H1 (cell line): ENCODE measurements at regions not wholly inside any gene's neighbourhood (a gene's known extent, or its start where the extent isn't known, plus 50 kb on each side); places are given as distances from the start of the nearest gene placed in this dataset.

ENCODE experiments used
- CTCF ChIA-PET: fragments of 300-600 bp; sonication (Branson Sonifier 250); formaldehyde crosslinking; loops from one replicate; lab custom pipeline; 2021; ENCODE audit not compliant: partially characterized antibody; lab: Charles Lee
- POLR2A ChIA-PET: fragments of 300-600 bp; sonication (Branson Sonifier 250); formaldehyde crosslinking; loops from one replicate; lab custom pipeline; 2021; ENCODE audit warnings: inconsistent platforms; ENCODE audit not compliant: partially characterized antibody; lab: Charles Lee
- DNase-seq, 2 experiments: peaks; one replicate each; pipeline versions ENCODE4 v3.0.0 to v3.0.0-alpha.2; 2010 to 2022; ENCODE audit warnings: low spot score in 2 of 2, low read depth in 1 of 2, mixed read lengths in 1 of 2
- FAIRE-seq: peaks from 2 replicates; lab custom pipeline; 2011; peaks lifted over from hg19 to GRCh38; lab: Jason Lieb, UNC
- H2AFZ ChIP-seq: 2 replicates; pipeline ENCODE4 v1.8.1; 2012; ENCODE audit warnings: low read length, inconsistent platforms
- H2AK5ac ChIP-seq: 2 replicates; pipeline ENCODE4 v1.6.1; 2013; ENCODE audit warnings: low read depth, low read length
- H2BK120ac ChIP-seq: replicated peaks from 2 replicates; pipeline ENCODE3; 2013; ENCODE audit warnings: low read depth, low read length, inconsistent platforms
- H2BK12ac ChIP-seq: 2 replicates; pipeline ENCODE4 v1.6.1; 2013; ENCODE audit warnings: low read depth, low read length
- H2BK15ac ChIP-seq: 2 replicates; pipeline ENCODE4 v1.6.1; 2013; ENCODE audit warnings: low read length
- H2BK20ac ChIP-seq: 2 replicates; pipeline ENCODE4 v1.6.1; 2013; ENCODE audit warnings: low read length
- H2BK5ac ChIP-seq: 2 replicates; pipeline ENCODE4 v1.6.1; 2013; ENCODE audit warnings: low read depth, low read length
- H3K14ac ChIP-seq: 2 replicates; pipeline ENCODE4 v1.6.1; 2013; ENCODE audit warnings: inconsistent platforms; ENCODE audit not compliant: insufficient read length
- H3K18ac ChIP-seq: 2 replicates; pipeline ENCODE4 v1.6.1; 2013; ENCODE audit warnings: low read length; ENCODE audit errors: extremely low read depth
- H3K23ac ChIP-seq: 2 replicates; pipeline ENCODE4 v1.6.1; 2013; ENCODE audit warnings: inconsistent platforms; ENCODE audit not compliant: insufficient read length
- H3K23me2 ChIP-seq: 2 replicates; pipeline ENCODE4 v1.6.1; 2013; ENCODE audit warnings: low read depth, low read length
- H3K27ac ChIP-seq: 2 replicates; pipeline ENCODE4 v1.6.1; 2011; ENCODE audit warnings: low read depth, low read length, inconsistent platforms
- H3K27me3 ChIP-seq, 4 experiments: replicated peaks in 1 of 4; 1 replicate in 1 of 4; 2 replicates in 3 of 4; pipeline versions ENCODE4 v1.6.1 to v1.8.1; 2011 to 2013; ENCODE audit warnings: low read length in 3 of 4, mild to moderate bottlenecking in 3 of 4, inconsistent platforms in 2 of 4, mixed read lengths in 2 of 4, moderate library complexity in 1 of 4; ENCODE audit not compliant: control insufficient read depth in 3 of 4, insufficient read depth in 3 of 4; ENCODE audit errors: extremely low read depth in 1 of 4
- H3K36me3 ChIP-seq, 4 experiments: 2 replicates each; pipeline versions ENCODE4 v1.6.1 to v1.8.1; 2011 to 2013; ENCODE audit warnings: mild to moderate bottlenecking in 4 of 4, low read length in 3 of 4, moderate library complexity in 2 of 4, control low read depth in 1 of 4, inconsistent platforms in 1 of 4; ENCODE audit not compliant: insufficient read depth in 4 of 4, control insufficient read depth in 2 of 4
- H3K4ac ChIP-seq: replicated peaks from 2 replicates; pipeline ENCODE3; 2013; ENCODE audit warnings: low read length, low read depth, mixed read lengths, inconsistent platforms; ENCODE audit not compliant: insufficient read length
- H3K4me1 ChIP-seq, 4 experiments: replicated peaks in 1 of 4; 1 replicate in 1 of 4; 2 replicates in 3 of 4; pipeline versions ENCODE4 v1.6.1 to v1.8.1; 2011 to 2013; ENCODE audit warnings: low read length in 3 of 4, inconsistent platforms in 2 of 4, mixed read lengths in 1 of 4; ENCODE audit not compliant: insufficient read depth in 4 of 4, control insufficient read depth in 3 of 4
- H3K4me2 ChIP-seq, 2 experiments: 2 replicates each; pipeline versions ENCODE4 v1.6.1 to v1.8.1; 2011 to 2013; ENCODE audit warnings: low read depth in 2 of 2, low read length in 2 of 2, control low read depth in 1 of 2, inconsistent platforms in 1 of 2, mild to moderate bottlenecking in 1 of 2; ENCODE audit not compliant: insufficient read depth in 1 of 2
- H3K4me3 ChIP-seq, 4 experiments: fragments of 200-600, 300-600 bp in 1 of 4; sonication (generic), shearing (Covaris generic), sonication (Bioruptor Twin) in 1 of 4; 2 replicates each; pipeline versions ENCODE4 v1.5.1 to v1.8.1; 2011 to 2016; ENCODE audit warnings: low read length in 4 of 4, low read depth in 3 of 4, control low read depth in 2 of 4, inconsistent platforms in 2 of 4, mild to moderate bottlenecking in 2 of 4, mixed read lengths in 1 of 4, moderate library complexity in 1 of 4; ENCODE audit not compliant: insufficient read depth in 2 of 4; ENCODE audit errors: extremely low read depth in 1 of 4
- H3K56ac ChIP-seq: replicated peaks from 2 replicates; pipeline ENCODE3; 2013; ENCODE audit warnings: low read depth, mild to moderate bottlenecking, mixed read lengths, low read length, inconsistent platforms; ENCODE audit not compliant: insufficient read length
- H3K79me1 ChIP-seq: 2 replicates; pipeline ENCODE4 v1.6.1; 2013; ENCODE audit warnings: low read depth, low read length, control low read depth
- H3K79me2 ChIP-seq, 2 experiments: 2 replicates each; pipeline versions ENCODE4 v1.6.1 to v1.8.1; 2012 to 2013; ENCODE audit warnings: low read length in 2 of 2, mild to moderate bottlenecking in 2 of 2, inconsistent platforms in 1 of 2; ENCODE audit not compliant: insufficient read depth in 2 of 2, control insufficient read depth in 1 of 2
- H3K9ac ChIP-seq, 4 experiments: replicated peaks in 1 of 4; 1 replicate in 1 of 4; 2 replicates in 3 of 4; pipeline versions ENCODE4 v1.6.1 to v1.8.1; 2011 to 2013; ENCODE audit warnings: low read depth in 3 of 4, low read length in 3 of 4, control low read depth in 2 of 4, mild to moderate bottlenecking in 2 of 4, moderate library complexity in 2 of 4, inconsistent platforms in 1 of 4; ENCODE audit errors: extremely low read depth in 1 of 4
- H3K9me3 ChIP-seq, 2 experiments: 2 replicates each; pipeline versions ENCODE4 v1.6.1 to v1.8.1; 2012 to 2013; ENCODE audit warnings: mild to moderate bottlenecking in 2 of 2, moderate library complexity in 2 of 2, control low read depth in 1 of 2, inconsistent platforms in 1 of 2, low read depth in 1 of 2, low read length in 1 of 2, mixed read lengths in 1 of 2; ENCODE audit not compliant: insufficient read depth in 2 of 2
- H4K20me1 ChIP-seq, 2 experiments: replicated peaks in 1 of 2; 2 replicates each; pipeline versions ENCODE3 to v1.8.1; 2011 to 2013; ENCODE audit warnings: inconsistent platforms in 2 of 2, low read length in 2 of 2, mild to moderate bottlenecking in 1 of 2; ENCODE audit not compliant: insufficient read depth in 2 of 2, control insufficient read depth in 1 of 2
- H4K5ac ChIP-seq: 2 replicates; pipeline ENCODE4 v1.6.1; 2013; ENCODE audit warnings: low read length, low read depth, mixed read lengths, inconsistent platforms; ENCODE audit not compliant: insufficient read length
- H4K8ac ChIP-seq: 2 replicates; pipeline ENCODE4 v1.8.0; 2013; ENCODE audit warnings: mild to moderate bottlenecking, moderate library complexity, low read length, inconsistent platforms; ENCODE audit not compliant: insufficient read depth; ENCODE audit errors: extremely low read depth
- H4K91ac ChIP-seq: replicated peaks from 2 replicates; pipeline ENCODE3; 2013; ENCODE audit warnings: low read length, mixed read lengths, inconsistent platforms; ENCODE audit not compliant: insufficient read length
- CTCF ChIP-seq, 3 experiments: IDR thresholded peaks; 1 replicate in 2 of 3; 2 replicates in 1 of 3; pipeline versions ENCODE4 v1.5.1 to v1.6.1; 2011; ENCODE audit warnings: low read length in 3 of 3, mild to moderate bottlenecking in 3 of 3, inconsistent platforms in 2 of 3, low read depth in 1 of 3, moderate library complexity in 1 of 3; ENCODE audit not compliant: insufficient read depth in 1 of 3; ENCODE audit errors: control extremely low read depth in 1 of 3
- FOSL1 ChIP-seq: IDR thresholded peaks from 2 replicates; pipeline ENCODE4 v1.6.1; 2011; ENCODE audit warnings: mild to moderate bottlenecking, low read depth, low read length, moderate library complexity; ENCODE audit not compliant: insufficient read depth
- POLR2AphosphoS5 ChIP-seq: IDR thresholded peaks from 2 replicates; pipeline ENCODE4 v1.6.1; 2011; ENCODE audit warnings: low read depth, low read length
- WGBS, 2 experiments: shearing (Covaris generic) in 1 of 2; methylation state at CpG; one replicate each; pipeline versions ENCODE4 v1.1.6 to v1.1.7; 2013 to 2015; ENCODE audit warnings: low lambda C conversion rate in 2 of 2, mixed read lengths in 2 of 2, inconsistent platforms in 1 of 2, low coverage in 1 of 2, missing lambda C conversion rate in 1 of 2; ENCODE audit not compliant: insufficient replicate concordance in 2 of 2, insufficient coverage in 1 of 2, insufficient read length in 1 of 2; ENCODE audit errors: extremely low coverage in 1 of 2, missing lambda C conversion rate in 1 of 2; 5-methylcytosine and 5-hydroxymethylcytosine counted together

- no peak overlapping the region for H4K8ac ChIP-seq
- 0 out of 2 replicates have a peak overlapping the region, but pooled peaks have one; percentile 24 for H3K18ac ChIP-seq
- 6% methylated on average over 1 of the region's 1 CpG; no CpG with 5 or more reads in 1 of the 2 experiments for WGBS, 2 experiments
- H3K4ac ChIP-seq, result no peak overlapping the region
- H3K27ac ChIP-seq, result no peak overlapping the region
- H2BK5ac ChIP-seq, result no peak overlapping the region; the same call in 1 of the 2 replicates
- no peak overlapping the region; a peak in 1 of 7 replicates for H3K9ac ChIP-seq
- H4K5ac ChIP-seq, result peak overlapping the region; percentile 40
- no peak overlapping the region for H4K91ac ChIP-seq
- H3K79me2 ChIP-seq, result no peaks in the 10 kb centered on the region
- H2AK5ac ChIP-seq, result peak overlapping the region; percentile 77; the same call in 1 of the 2 replicates
- peaks cover 0 to 4% (median 1%) of the 10 kb centered on the region in 4 experiments; a peak in 2 of 8 replicates for H3K36me3 ChIP-seq
- ChIA-PET CTCF (no interaction called here), POLR2A (no interaction called here)
- no peak overlapping the region for H2AFZ ChIP-seq
- no peak overlapping the region for H2BK15ac ChIP-seq
- no peak overlapping the region for H2BK120ac ChIP-seq
- H3K27me3 ChIP-seq, result no peaks in the 10 kb centered on the region
- no peak overlapping the region for H3K14ac ChIP-seq
- H3K79me1 ChIP-seq, result no peaks in the 10 kb centered on the region
- no peak overlapping the region for H2BK12ac ChIP-seq
- no peaks in the 10 kb centered on the region for H4K20me1 ChIP-seq
- peaks cover 0 to 9% (median 1%) of the 10 kb centered on the region in 4 experiments; a peak in 3 of 7 replicates for H3K4me1 ChIP-seq
- H3K4me3 ChIP-seq, result no peak overlapping the region
- H3K23me2 ChIP-seq, result peaks cover 2% of the 10 kb centered on the region; the same call in 1 of the 2 replicates
- 0 out of 2 replicates have a peak overlapping the region, but pooled peaks have one; percentile 61 for H2BK20ac ChIP-seq
- H3K23ac ChIP-seq, result no peak overlapping the region
- H3K4me2 ChIP-seq, result peak overlapping the region; percentile 15 to 43; a peak in 2 of 4 replicates
- FAIRE-seq, result peak; percentile 94
- no peak overlapping the region for H3K56ac ChIP-seq
- peaks cover 3 to 6% of the 10 kb centered on the region in 2 experiments; a peak in 2 of 4 replicates for H3K9me3 ChIP-seq
- peak; percentile 44 to 50 for DNase-seq
- TF ChIP-seq POLR2AphosphoS5, result no peak
- TF ChIP-seq FOSL1, result no peak
- no peak for TF ChIP-seq CTCF (IDR thresholded peaks at IDR 0.05; ENCODE audit: control extremely low read depth in 1 of 3, insufficient read depth in 1 of 3, low read depth in 1 of 3, low read length in 3 of 3)
These were observed 215.3 kb upstream of the KIF2B start for GRCh38 chr17:53607475-53607874.
